ENCODE measurements at regions not wholly inside any gene's neighbourhood (a gene's known extent, or its start where the extent isn't known, plus 50 kb on each side); places are given as distances from the start of the nearest gene placed in this dataset.

DNA sequence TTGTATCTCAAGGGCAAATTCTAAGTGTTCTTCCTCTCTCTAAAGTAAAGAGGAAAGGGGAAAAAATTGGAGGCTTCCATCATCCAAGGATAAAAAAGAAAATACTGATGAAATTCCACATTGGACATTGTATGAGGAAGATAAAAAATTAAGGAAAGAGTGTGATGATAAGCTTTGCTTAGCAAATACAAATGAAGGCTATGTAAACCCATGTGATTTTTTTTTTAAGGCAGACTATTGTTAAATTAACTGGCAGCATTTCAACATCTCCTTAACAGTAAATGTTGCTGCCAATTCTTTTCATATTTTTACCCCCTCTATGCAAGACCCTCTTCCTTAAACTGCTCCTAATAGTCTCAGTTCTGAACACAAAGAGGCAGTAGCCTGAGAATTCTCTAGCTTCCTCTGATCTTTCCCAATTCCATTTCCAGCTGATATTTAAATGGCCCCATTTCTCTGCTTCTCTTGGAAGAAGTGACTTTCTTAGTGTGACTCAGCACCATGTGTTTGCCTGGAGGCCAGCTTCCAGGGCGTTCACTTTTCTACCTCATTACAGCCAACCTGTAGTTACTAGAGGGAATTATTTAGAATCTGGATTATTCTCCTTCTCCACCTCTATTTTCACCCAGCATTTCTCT, 159.7 kb downstream of the TLE1 start:
- Histone ChIP-seq H3K4me1 (peaks cover 0 to 6% (median 4%) of the 10 kb centered on the region in 4 donors), H3K27me3 (no peaks in the 10 kb centered on the region), H3K27ac (replicated peaks in 1 of 4) (no peak overlapping the region), H3K9me3 (no peaks in the 10 kb centered on the region), H3K4me3 (no peak overlapping the region), H3K36me3 (no peaks in the 10 kb centered on the region)
- TF ChIP-seq, protein P1, sequence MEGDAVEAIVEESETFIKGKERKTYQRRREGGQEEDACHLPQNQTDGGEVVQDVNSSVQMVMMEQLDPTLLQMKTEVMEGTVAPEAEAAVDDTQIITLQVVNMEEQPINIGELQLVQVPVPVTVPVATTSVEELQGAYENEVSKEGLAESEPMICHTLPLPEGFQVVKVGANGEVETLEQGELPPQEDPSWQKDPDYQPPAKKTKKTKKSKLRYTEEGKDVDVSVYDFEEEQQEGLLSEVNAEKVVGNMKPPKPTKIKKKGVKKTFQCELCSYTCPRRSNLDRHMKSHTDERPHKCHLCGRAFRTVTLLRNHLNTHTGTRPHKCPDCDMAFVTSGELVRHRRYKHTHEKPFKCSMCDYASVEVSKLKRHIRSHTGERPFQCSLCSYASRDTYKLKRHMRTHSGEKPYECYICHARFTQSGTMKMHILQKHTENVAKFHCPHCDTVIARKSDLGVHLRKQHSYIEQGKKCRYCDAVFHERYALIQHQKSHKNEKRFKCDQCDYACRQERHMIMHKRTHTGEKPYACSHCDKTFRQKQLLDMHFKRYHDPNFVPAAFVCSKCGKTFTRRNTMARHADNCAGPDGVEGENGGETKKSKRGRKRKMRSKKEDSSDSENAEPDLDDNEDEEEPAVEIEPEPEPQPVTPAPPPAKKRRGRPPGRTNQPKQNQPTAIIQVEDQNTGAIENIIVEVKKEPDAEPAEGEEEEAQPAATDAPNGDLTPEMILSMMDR (IDR thresholded peaks at IDR 0.05) = no peak
- TF ChIP-seq EP300 (IDR thresholded peaks at IDR 0.05) (no peak), POLR2A (IDR thresholded peaks at IDR 0.05; ENCODE audit: low read depth) (no peak), POLR2AphosphoS5 (IDR thresholded peaks at IDR 0.05) (peak in 1 of 2 donors; percentile 34)
- WGBS = 68% methylated on average over 1 of the region's 1 CpG
- intact Hi-C loops (cut with DNase I) = loop anchor here (10.0 kb wide), 1 partner anchor 325 kb away; no protein-coding TSS in a partner anchor
- no peak for DNase-seq (ENCODE audit: extremely low spot score)

DNA sequence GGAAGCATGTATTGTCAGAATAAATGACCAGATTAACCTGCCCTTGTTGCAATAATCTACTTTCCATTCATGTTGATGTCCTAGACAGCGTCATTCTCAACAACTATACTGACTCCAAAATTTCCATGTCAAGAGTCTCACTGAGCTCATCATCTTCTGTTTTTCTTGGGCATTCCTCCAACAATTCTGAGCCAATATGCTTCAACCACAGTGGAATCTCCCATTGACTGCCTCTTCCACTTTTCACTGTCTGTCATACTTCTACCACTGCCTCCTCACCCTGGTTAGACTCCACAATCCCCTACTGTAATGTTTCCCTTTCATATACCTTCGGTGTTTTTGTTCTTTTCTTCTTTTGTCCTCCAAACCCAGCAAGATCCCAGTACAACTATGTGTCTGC, 162.8 kb downstream of the TLE1 start:
- Histone ChIP-seq H3K4me3 (no peak overlapping the region), H3K27ac (replicated peaks in 1 of 4) (no peak overlapping the region), H3K9me3 (no peaks in the 10 kb centered on the region), H3K36me3 (no peaks in the 10 kb centered on the region), H3K4me1 (peaks cover 4 to 10% (median 4%) of the 10 kb centered on the region in 4 donors), H3K27me3 (no peaks in the 10 kb centered on the region)
- WGBS = 79% methylated on average over 2 of the region's 2 CpGs
- no peak for DNase-seq (ENCODE audit: extremely low spot score)
- TF ChIP-seq POLR2A (IDR thresholded peaks at IDR 0.05; ENCODE audit: low read depth) (no peak), POLR2AphosphoS5 (IDR thresholded peaks at IDR 0.05) (no peak), EP300 (IDR thresholded peaks at IDR 0.05) (no peak)
- TF ChIP-seq, protein P1 (IDR thresholded peaks at IDR 0.05) = no peak
- intact Hi-C loops (cut with DNase I) = loop anchor here (10.0 kb wide), 1 partner anchor 328 kb away; no protein-coding TSS in a partner anchor

DNA sequence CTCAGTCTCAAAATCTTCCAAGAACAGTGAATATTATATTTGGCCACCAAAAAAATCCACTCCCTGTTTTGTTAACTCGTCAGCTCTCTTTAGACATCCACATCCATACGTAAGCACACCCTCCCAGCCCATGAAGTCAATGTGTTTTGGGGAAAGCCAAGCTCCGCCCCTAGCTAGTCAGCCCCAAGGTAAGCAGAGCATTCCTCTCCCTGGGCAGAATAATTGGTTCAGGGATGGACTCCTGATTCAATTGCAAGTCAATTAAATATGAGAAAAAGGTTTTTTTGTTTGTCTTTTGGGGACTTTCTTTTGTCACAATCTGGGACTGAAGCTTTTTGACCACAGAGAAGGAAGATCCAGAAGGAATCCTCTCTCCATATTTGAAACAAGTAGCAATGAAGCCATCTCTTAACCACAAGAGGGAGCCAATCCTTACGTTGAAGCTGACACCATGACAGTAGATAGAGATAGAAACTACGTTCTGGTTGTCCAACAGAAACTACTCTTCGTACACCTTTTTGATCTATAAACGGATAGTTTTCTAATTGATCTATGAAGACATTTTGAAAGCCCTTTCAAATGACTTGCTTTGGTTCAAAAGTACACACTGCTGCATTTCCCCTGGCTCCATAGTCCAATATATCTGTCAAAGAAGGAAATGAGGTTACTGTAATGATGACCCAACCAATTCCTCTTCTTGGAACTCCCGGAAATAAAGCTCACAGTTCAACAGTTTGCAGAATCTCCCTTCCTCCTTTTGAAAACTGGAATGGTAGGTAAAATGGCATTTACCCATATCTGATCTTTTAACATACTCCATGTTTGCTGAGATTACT, 166.4 kb downstream of the TLE1 start:
- no peaks in the 10 kb centered on the region for H3K36me3 ChIP-seq

DNA sequence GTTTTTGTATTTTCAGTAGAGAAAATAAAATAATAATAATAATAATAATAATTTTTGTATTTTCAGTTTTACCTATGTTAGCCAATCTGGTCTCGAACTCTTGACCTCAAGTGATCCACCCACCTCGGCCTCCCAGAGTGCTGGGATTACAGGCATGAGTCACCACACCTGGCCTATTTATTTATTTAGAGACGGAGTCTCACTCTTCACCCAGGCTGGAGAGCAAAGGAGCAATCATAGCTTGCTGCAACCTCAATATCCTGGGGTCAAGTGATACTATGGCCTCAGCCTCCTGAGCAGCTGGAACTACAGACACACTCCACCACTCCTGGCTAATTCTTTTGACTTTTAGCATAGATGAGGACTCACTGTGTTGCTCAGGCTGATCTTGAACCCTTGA, 167.5 kb downstream of the TLE1 start:
- TF ChIP-seq EP300 (IDR thresholded peaks at IDR 0.05) (no peak), POLR2A (IDR thresholded peaks at IDR 0.05; ENCODE audit: low read depth) (no peak), POLR2AphosphoS5 (IDR thresholded peaks at IDR 0.05) (no peak)
- TF ChIP-seq, protein P1 (IDR thresholded peaks at IDR 0.05) = no peak
- intact Hi-C loops (cut with DNase I) = loop anchor here (10.0 kb wide), 1 partner anchor 333 kb away; no protein-coding TSS in a partner anchor
- DNase-seq (ENCODE audit: extremely low spot score) = no peak
- Histone ChIP-seq H3K4me3 (no peak overlapping the region), H3K27ac (replicated peaks in 1 of 4) (no peak overlapping the region), H3K36me3 (no peaks in the 10 kb centered on the region), H3K9me3 (no peaks in the 10 kb centered on the region), H3K27me3 (no peaks in the 10 kb centered on the region), H3K4me1 (peaks cover 0 to 4% (median 2%) of the 10 kb centered on the region in 4 donors)
- 85% methylated on average over 3 of the region's 3 CpGs for WGBS

More for the DNA sequence above, 166.4 kb downstream of the TLE1 start:
- H3K27me3 ChIP-seq = no peaks in the 10 kb centered on the region
- intact Hi-C loops (cut with DNase I) = loop anchor here (10.0 kb wide), 1 partner anchor 332 kb away; no protein-coding TSS in a partner anchor
- no peak overlapping the region for H3K4me3 ChIP-seq
- no peak overlapping the region for H3K27ac ChIP-seq (replicated peaks in 1 of 4)
- TF ChIP-seq EP300 (IDR thresholded peaks at IDR 0.05) (no peak), POLR2A (IDR thresholded peaks at IDR 0.05; ENCODE audit: low read depth) (no peak), POLR2AphosphoS5 (IDR thresholded peaks at IDR 0.05) (no peak)
- TF ChIP-seq, protein P1 (IDR thresholded peaks at IDR 0.05) = peak; percentile 61 to 72 (median 68)
- DNase-seq (ENCODE audit: extremely low spot score) = no peak
- no peaks in the 10 kb centered on the region for H3K9me3 ChIP-seq
- H3K4me1 ChIP-seq = peaks cover 0 to 4% (median 2%) of the 10 kb centered on the region in 4 donors
- 52% methylated on average over 8 of the region's 8 CpGs for WGBS
